Stomach (tissue), 4 donors: ENCODE measurements at regions not wholly inside any gene's neighbourhood (a gene's known extent, or its start where the extent isn't known, plus 50 kb on each side); places are given as distances from the start of the nearest gene placed in this dataset.

ENCODE experiments used
- CTCF ChIP-seq, 7 experiments: fragments of 450-650 bp in 4 of 7; fragments of 200-600 bp in 3 of 7; sonication (generic) in 3 of 7; IDR thresholded peaks; one replicate each; pipeline ENCODE4 v1.5.1; 2016 to 2019; ENCODE audit warnings: antibody characterized with exemption in 7 of 7, control low read depth in 2 of 7, mild to moderate bottlenecking in 1 of 7
- EP300 ChIP-seq: sonication (generic); formaldehyde crosslinking; IDR thresholded peaks from one replicate; pipeline ENCODE4 v1.6.1; 2017; ENCODE audit warnings: antibody characterized with exemption
- POLR2A ChIP-seq, 4 donors: fragments of 450-650 bp; IDR thresholded peaks; one replicate each; pipeline ENCODE4 v1.6.1; 2016; ENCODE audit warnings: antibody characterized with exemption in 4 of 4, control low read depth in 2 of 4, mild to moderate bottlenecking in 1 of 4, moderate library complexity in 1 of 4
- POLR2AphosphoS5 ChIP-seq, 3 donors: sonication (generic); formaldehyde crosslinking; IDR thresholded peaks; one replicate each; pipeline ENCODE4 v1.6.1; 2016; ENCODE audit warnings: antibody characterized with exemption in 3 of 3

DNA sequence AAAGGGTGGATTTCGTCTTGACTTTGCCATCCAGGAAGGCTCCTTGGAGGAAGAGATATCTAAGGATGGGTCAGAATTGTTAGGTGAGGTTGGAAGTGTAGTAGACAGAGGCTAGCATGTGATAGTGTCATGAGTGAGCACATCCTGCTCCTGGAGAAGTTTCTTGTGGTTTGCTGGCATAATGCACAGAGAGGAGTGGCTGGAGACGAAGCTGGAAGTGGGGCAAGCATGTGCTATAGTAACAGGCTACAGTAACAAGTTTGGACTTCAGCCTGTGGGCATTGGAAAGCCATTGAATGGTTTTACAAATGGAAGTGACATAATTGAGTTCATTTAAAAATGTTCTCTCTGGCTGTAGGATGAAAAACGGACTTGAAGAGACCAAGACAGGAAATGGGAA is 175.6 kb upstream of the VWC2 start:
- TF ChIP-seq CTCF (IDR thresholded peaks at IDR 0.05) (no peak), POLR2A (IDR thresholded peaks at IDR 0.05) (no peak), POLR2AphosphoS5 (IDR thresholded peaks at IDR 0.05) (no peak), EP300 (no peak)
